ENCODE measurements at regions not wholly inside any gene's neighbourhood (a gene's known extent, or its start where the extent isn't known, plus 50 kb on each side); places are given as distances from the start of the nearest gene placed in this dataset.
"Not testable (repeated sequence)": the region's sequence is repeated elsewhere in the genome, so short reads cannot be mapped to it uniquely, and the experiment has no call there.

DNA sequence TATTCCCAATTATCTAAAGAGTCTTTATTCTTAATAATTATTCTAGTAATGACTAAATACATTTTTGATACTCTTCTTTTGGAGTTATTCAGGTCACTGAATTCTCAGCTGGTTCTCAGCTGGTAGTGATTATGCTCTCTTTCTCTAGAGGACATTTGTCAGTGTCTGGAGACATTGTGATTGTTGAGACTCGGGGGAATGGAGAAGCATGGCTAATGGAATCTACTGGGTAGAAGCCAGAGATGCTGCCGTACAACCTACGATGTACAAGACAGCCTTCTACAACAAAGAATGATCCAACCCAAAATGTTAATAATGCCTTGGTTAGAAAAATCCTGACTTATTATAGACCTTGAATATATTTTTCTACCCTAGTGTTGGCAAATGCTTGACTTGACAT, 149.2 kb upstream of the ANKRD50 start:
- H3K27ac ChIP-seq (ENCODE audit: low read length), result no peak overlapping the region
- DNase-seq (no peak), ATAC-seq (no peak)
- H3K9me3 ChIP-seq (ENCODE audit: control insufficient read depth, low read length), result no peaks in the 10 kb centered on the region
- H3K27me3 ChIP-seq (ENCODE audit: control insufficient read depth, insufficient read depth), result no peaks in the 10 kb centered on the region
- WGBS, result 72% methylated on average over 3 of the region's 3 CpGs
- no peak overlapping the region for H3K4me3 ChIP-seq (ENCODE audit: low read length)
- no peaks in the 10 kb centered on the region for H3K4me1 ChIP-seq (ENCODE audit: control insufficient read depth, insufficient read depth, low read length)
- intact Hi-C loops (cut with DNase I), result no loop called here

DNA sequence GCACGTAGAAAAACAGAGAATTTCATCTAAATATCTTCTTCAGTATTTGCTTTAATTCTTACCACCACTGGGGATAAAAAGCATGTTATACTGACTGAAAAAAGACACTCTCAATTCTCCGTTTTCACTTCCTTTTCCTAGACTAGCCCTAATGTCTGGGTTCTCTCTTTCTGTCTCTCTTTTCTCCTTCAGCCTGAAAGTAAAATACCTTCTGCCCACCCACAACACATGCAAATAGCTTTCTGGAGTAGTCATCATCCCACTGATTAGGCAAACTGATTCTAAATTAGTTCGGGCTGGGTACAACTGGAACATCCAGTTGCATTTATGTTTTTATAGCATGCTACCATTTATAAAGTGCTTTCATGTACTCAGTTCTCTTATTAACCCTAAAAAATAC, 142.4 kb upstream of the ANKRD50 start:
- no peaks in the 10 kb centered on the region for H3K27me3 ChIP-seq (ENCODE audit: control insufficient read depth, insufficient read depth)
- WGBS, result 83% methylated on average over 3 of the region's 3 CpGs
- no peaks in the 10 kb centered on the region for H3K4me1 ChIP-seq (ENCODE audit: control insufficient read depth, insufficient read depth, low read length)
- intact Hi-C loops (cut with DNase I), result no loop called here
- ATAC-seq (no peak), DNase-seq (no peak)
- H3K4me3 ChIP-seq (ENCODE audit: low read length), result no peak overlapping the region
- H3K9me3 ChIP-seq (ENCODE audit: control insufficient read depth, low read length), result no peaks in the 10 kb centered on the region
- no peak overlapping the region for H3K27ac ChIP-seq (ENCODE audit: low read length)

DNA sequence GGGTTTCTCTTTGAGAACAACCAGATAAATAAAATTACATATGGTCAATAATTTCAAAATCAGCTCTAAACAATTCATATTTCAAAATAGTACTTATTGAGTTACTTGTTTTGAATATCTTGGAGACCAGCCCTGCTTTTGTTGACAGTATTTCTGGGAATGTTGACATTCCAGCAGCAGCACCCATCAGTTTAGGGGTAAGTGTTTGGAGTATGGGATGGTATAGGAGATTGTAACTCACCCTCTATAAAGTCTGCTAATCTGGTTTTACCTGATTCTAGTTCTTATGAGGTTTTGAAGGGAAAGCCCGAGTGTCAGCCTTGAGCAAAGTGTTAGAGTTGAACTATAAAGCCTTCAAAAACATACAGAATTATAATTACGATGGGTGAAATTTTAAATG, 139.2 kb upstream of the ANKRD50 start:
- H3K4me1 ChIP-seq (ENCODE audit: control insufficient read depth, insufficient read depth, low read length), result no peaks in the 10 kb centered on the region
- no peak overlapping the region for H3K27ac ChIP-seq (ENCODE audit: low read length)
- 91% methylated on average over 2 of the region's 2 CpGs for WGBS
- intact Hi-C loops (cut with DNase I), result no loop called here
- no peak for DNase-seq
- no peaks in the 10 kb centered on the region for H3K9me3 ChIP-seq (ENCODE audit: control insufficient read depth, low read length)
- ATAC-seq, result no peak
- H3K27me3 ChIP-seq (ENCODE audit: control insufficient read depth, insufficient read depth), result no peaks in the 10 kb centered on the region
- H3K4me3 ChIP-seq (ENCODE audit: low read length), result no peak overlapping the region

DNA sequence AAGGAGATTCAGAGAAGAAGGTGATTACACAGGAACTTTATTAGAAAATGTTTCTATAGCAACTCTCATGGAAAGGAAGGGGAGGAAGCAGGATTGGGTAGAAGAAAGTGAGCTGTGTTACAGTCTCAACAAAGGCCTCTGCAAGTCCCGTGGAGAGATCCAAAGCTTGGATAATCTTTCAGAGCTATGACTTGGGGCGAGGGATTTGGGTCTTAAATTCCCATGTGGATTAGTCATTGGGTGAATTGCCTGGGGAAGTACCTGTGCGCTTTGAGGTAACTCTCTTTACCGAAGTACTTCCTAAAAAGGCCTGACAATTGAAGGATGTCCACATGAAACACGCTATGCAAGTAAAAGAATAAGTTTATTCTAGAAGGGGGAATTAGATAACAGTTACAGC, 133.8 kb upstream of the ANKRD50 start:
- Histone ChIP-seq H3K9me3 (ENCODE audit: control insufficient read depth, low read length) (no peaks in the 10 kb centered on the region), H3K4me1 (ENCODE audit: control insufficient read depth, insufficient read depth, low read length) (no peaks in the 10 kb centered on the region), H3K27me3 (ENCODE audit: control insufficient read depth, insufficient read depth) (no peaks in the 10 kb centered on the region), H3K4me3 (ENCODE audit: low read length) (no peak overlapping the region), H3K27ac (ENCODE audit: low read length) (no peak overlapping the region)
- DNase-seq (no peak), ATAC-seq (no peak)
- WGBS, result 86% methylated on average over 5 of the region's 5 CpGs
- intact Hi-C loops (cut with DNase I), result no loop called here

- intact Hi-C loops (cut with DNase I), result no loop called here
- Histone ChIP-seq H3K27me3 (ENCODE audit: control insufficient read depth, insufficient read depth) (no peaks in the 10 kb centered on the region), H3K4me1 (ENCODE audit: control insufficient read depth, insufficient read depth, low read length) (no peaks in the 10 kb centered on the region), H3K9me3 (ENCODE audit: control insufficient read depth, low read length) (no peaks in the 10 kb centered on the region), H3K4me3 (ENCODE audit: low read length) (no peak overlapping the region), H3K27ac (ENCODE audit: low read length) (no peak overlapping the region)
- 57% methylated on average over 3 of the region's 3 CpGs for WGBS
- no peak for DNase-seq
- ATAC-seq, result no peak
Measured at GRCh38 chr4:124839786-124840390, 127.4 kb upstream of the ANKRD50 start.

GRCh38 chr4:124833831-124834505, 121.4 kb upstream of the ANKRD50 start:
- Histone ChIP-seq H3K4me1 (ENCODE audit: control insufficient read depth, insufficient read depth, low read length) (no peaks in the 10 kb centered on the region), H3K4me3 (ENCODE audit: low read length) (no peak overlapping the region), H3K27me3 (ENCODE audit: control insufficient read depth, insufficient read depth) (no peaks in the 10 kb centered on the region), H3K27ac (ENCODE audit: low read length) (no peak overlapping the region), H3K9me3 (ENCODE audit: control insufficient read depth, low read length) (no peaks in the 10 kb centered on the region)
- ATAC-seq (no peak), DNase-seq (no peak)
- intact Hi-C loops (cut with DNase I), result no loop called here
- 93% methylated on average over 5 of the region's 5 CpGs for WGBS

- intact Hi-C loops (cut with DNase I), result no loop called here
- ATAC-seq (no peak), DNase-seq (no peak)
- Histone ChIP-seq H3K9me3 (ENCODE audit: control insufficient read depth, low read length) (no peaks in the 10 kb centered on the region), H3K27ac (ENCODE audit: low read length) (no peak overlapping the region), H3K27me3 (ENCODE audit: control insufficient read depth, insufficient read depth) (no peaks in the 10 kb centered on the region), H3K4me1 (ENCODE audit: control insufficient read depth, insufficient read depth, low read length) (no peaks in the 10 kb centered on the region), H3K4me3 (ENCODE audit: low read length) (no peak overlapping the region)
Measured at GRCh38 chr4:124828382-124828781, 115.8 kb upstream of the ANKRD50 start.

- no peak overlapping the region for H3K4me3 ChIP-seq (ENCODE audit: low read length)
- H3K27ac ChIP-seq (ENCODE audit: low read length), result no peak overlapping the region
- no peaks in the 10 kb centered on the region for H3K4me1 ChIP-seq (ENCODE audit: control insufficient read depth, insufficient read depth, low read length)
- H3K9me3 ChIP-seq (ENCODE audit: control insufficient read depth, low read length), result no peaks in the 10 kb centered on the region
- no peak for DNase-seq
- no peak for ATAC-seq
- 93% methylated on average over 1 of the region's 1 CpG for WGBS
- H3K27me3 ChIP-seq (ENCODE audit: control insufficient read depth, insufficient read depth), result no peaks in the 10 kb centered on the region
- intact Hi-C loops (cut with DNase I), result no loop called here
Measured at GRCh38 chr4:124817531-124817930, 105.0 kb upstream of the ANKRD50 start.

GRCh38 chr4:124812203-124812602, 99.7 kb upstream of the ANKRD50 start:
- ATAC-seq; H3K4me3 ChIP-seq (ENCODE audit: low read length); H3K27me3 ChIP-seq (ENCODE audit: control insufficient read depth, insufficient read depth); DNase-seq; H3K4me1 ChIP-seq (ENCODE audit: control insufficient read depth, insufficient read depth, low read length); H3K27ac ChIP-seq (ENCODE audit: low read length); H3K9me3 ChIP-seq (ENCODE audit: control insufficient read depth, low read length); intact Hi-C loops (cut with DNase I): not testable (repeated sequence)
- WGBS, result 91% methylated on average over 6 of the region's 6 CpGs

- no peak for DNase-seq
- no peaks in the 10 kb centered on the region for H3K4me1 ChIP-seq (ENCODE audit: control insufficient read depth, insufficient read depth, low read length)
- H3K9me3 ChIP-seq (ENCODE audit: control insufficient read depth, low read length), result no peaks in the 10 kb centered on the region
- no peak overlapping the region for H3K4me3 ChIP-seq (ENCODE audit: low read length)
- intact Hi-C loops (cut with DNase I), result no loop called here
- no peak for ATAC-seq
- no peaks in the 10 kb centered on the region for H3K27me3 ChIP-seq (ENCODE audit: control insufficient read depth, insufficient read depth)
- H3K27ac ChIP-seq (ENCODE audit: low read length), result no peak overlapping the region
Measured at GRCh38 chr4:124810827-124811226, 98.3 kb upstream of the ANKRD50 start.

- WGBS, result 52% methylated on average over 1 of the region's 1 CpG
- Histone ChIP-seq H3K4me1 (ENCODE audit: control insufficient read depth, insufficient read depth, low read length) (no peaks in the 10 kb centered on the region), H3K27me3 (ENCODE audit: control insufficient read depth, insufficient read depth) (no peaks in the 10 kb centered on the region), H3K9me3 (ENCODE audit: control insufficient read depth, low read length) (no peaks in the 10 kb centered on the region), H3K4me3 (ENCODE audit: low read length) (no peak overlapping the region), H3K27ac (ENCODE audit: low read length) (no peak overlapping the region)
- intact Hi-C loops (cut with DNase I), result no loop called here
- ATAC-seq (no peak), DNase-seq (no peak)
Measured at GRCh38 chr4:124807421-124807820, 94.9 kb upstream of the ANKRD50 start.

DNA sequence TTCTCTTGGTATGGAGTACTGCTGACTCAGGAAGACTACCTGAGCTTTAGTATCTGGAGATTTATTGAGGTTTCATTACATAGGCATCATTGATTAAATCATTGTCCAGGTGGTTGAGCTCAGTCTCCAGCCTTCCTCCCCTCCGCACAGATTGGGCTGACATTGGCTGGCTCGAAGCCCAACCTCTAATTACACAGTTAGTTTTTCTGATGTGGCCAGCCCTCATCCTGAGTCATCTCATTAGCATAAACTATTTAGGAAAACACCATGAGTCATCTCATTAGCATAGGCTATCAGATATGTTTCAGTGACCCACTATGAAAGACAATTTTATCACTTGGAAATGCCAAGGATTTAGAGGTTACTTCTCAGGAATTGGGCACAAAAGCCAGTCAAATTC, 93.9 kb upstream of the ANKRD50 start:
- H3K4me3 ChIP-seq (ENCODE audit: low read length), result no peak overlapping the region
- ATAC-seq (no peak), DNase-seq (no peak)
- no peak overlapping the region for H3K27ac ChIP-seq (ENCODE audit: low read length)
- no peaks in the 10 kb centered on the region for H3K27me3 ChIP-seq (ENCODE audit: control insufficient read depth, insufficient read depth)
- WGBS, result 91% methylated on average over 2 of the region's 2 CpGs
- intact Hi-C loops (cut with DNase I), result no loop called here
- H3K4me1 ChIP-seq (ENCODE audit: control insufficient read depth, insufficient read depth, low read length), result no peaks in the 10 kb centered on the region
- H3K9me3 ChIP-seq (ENCODE audit: control insufficient read depth, low read length), result no peaks in the 10 kb centered on the region

Measured in right cardiac atrium (tissue), 5 donors.